ENCODE measurements at regions not wholly inside any gene's neighbourhood (a gene's known extent, or its start where the extent isn't known, plus 50 kb on each side); places are given as distances from the start of the nearest gene placed in this dataset.

- TF ChIP-seq, protein P1, sequence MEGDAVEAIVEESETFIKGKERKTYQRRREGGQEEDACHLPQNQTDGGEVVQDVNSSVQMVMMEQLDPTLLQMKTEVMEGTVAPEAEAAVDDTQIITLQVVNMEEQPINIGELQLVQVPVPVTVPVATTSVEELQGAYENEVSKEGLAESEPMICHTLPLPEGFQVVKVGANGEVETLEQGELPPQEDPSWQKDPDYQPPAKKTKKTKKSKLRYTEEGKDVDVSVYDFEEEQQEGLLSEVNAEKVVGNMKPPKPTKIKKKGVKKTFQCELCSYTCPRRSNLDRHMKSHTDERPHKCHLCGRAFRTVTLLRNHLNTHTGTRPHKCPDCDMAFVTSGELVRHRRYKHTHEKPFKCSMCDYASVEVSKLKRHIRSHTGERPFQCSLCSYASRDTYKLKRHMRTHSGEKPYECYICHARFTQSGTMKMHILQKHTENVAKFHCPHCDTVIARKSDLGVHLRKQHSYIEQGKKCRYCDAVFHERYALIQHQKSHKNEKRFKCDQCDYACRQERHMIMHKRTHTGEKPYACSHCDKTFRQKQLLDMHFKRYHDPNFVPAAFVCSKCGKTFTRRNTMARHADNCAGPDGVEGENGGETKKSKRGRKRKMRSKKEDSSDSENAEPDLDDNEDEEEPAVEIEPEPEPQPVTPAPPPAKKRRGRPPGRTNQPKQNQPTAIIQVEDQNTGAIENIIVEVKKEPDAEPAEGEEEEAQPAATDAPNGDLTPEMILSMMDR (IDR thresholded peaks at IDR 0.05; ENCODE audit: insufficient read depth, low read depth, low read length, missing control alignments) = no peak
- H3K4me3 ChIP-seq (ENCODE audit: low read depth, low read length) = no peak overlapping the region
- DNase-seq (ENCODE audit: low read depth) = no peak
These were observed 651.8 kb downstream of the QKI start for GRCh38 chr6:164066335-164066734.

- no peak for DNase-seq (ENCODE audit: low read depth)
- TF ChIP-seq, protein P1 (IDR thresholded peaks at IDR 0.05; ENCODE audit: insufficient read depth, low read depth, low read length, missing control alignments) = no peak
- no peak overlapping the region for H3K4me3 ChIP-seq (ENCODE audit: low read depth, low read length)
These were observed 648.8 kb downstream of the QKI start for GRCh38 chr6:164063346-164063745.

GRCh38 chr6:164062872-164063271 lies 648.4 kb downstream of the QKI start:
- DNase-seq (ENCODE audit: low read depth) = no peak
- TF ChIP-seq, protein P1 (IDR thresholded peaks at IDR 0.05; ENCODE audit: insufficient read depth, low read depth, low read length, missing control alignments) = no peak
- no peak overlapping the region for H3K4me3 ChIP-seq (ENCODE audit: low read depth, low read length)

GRCh38 chr6:164057876-164058275 lies 643.4 kb downstream of the QKI start:
- TF ChIP-seq, protein P1 (IDR thresholded peaks at IDR 0.05; ENCODE audit: insufficient read depth, low read depth, low read length, missing control alignments) = no peak
- no peak overlapping the region for H3K4me3 ChIP-seq (ENCODE audit: low read depth, low read length)
- no peak for DNase-seq (ENCODE audit: low read depth)

- TF ChIP-seq, protein P1 (IDR thresholded peaks at IDR 0.05; ENCODE audit: insufficient read depth, low read depth, low read length, missing control alignments) = no peak
- H3K4me3 ChIP-seq (ENCODE audit: low read depth, low read length) = no peak overlapping the region
These were observed 636.9 kb downstream of the QKI start for GRCh38 chr6:164051427-164051826.

DNA sequence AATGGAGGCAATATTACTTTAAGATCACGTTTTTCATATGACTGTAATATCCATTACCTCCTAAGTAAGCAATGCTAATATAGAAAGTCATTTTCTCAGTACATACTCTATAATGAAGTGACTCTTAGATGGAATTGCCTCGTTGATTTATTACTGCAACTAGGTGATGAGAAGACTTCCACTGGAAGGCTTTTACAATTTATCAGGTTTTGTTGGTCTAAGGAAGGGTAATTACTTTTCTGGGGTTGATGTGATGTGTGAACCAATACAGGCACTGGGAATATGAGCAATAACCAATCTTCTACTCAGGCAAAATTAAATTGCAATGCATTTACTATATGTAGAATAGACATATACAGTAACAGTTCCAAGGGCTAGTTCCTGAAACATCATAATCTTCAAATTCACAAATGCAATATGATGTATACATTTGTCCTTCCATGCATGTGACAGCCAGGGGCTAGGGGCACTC lies 635.0 kb downstream of the QKI start:
- TF ChIP-seq, protein P1 (IDR thresholded peaks at IDR 0.05; ENCODE audit: insufficient read depth, low read depth, low read length, missing control alignments) = no peak
- DNase-seq (ENCODE audit: low read depth) = no peak

More at GRCh38 chr6:164051427-164051826, 636.9 kb downstream of the QKI start:
- DNase-seq (ENCODE audit: low read depth) = no peak

DNA sequence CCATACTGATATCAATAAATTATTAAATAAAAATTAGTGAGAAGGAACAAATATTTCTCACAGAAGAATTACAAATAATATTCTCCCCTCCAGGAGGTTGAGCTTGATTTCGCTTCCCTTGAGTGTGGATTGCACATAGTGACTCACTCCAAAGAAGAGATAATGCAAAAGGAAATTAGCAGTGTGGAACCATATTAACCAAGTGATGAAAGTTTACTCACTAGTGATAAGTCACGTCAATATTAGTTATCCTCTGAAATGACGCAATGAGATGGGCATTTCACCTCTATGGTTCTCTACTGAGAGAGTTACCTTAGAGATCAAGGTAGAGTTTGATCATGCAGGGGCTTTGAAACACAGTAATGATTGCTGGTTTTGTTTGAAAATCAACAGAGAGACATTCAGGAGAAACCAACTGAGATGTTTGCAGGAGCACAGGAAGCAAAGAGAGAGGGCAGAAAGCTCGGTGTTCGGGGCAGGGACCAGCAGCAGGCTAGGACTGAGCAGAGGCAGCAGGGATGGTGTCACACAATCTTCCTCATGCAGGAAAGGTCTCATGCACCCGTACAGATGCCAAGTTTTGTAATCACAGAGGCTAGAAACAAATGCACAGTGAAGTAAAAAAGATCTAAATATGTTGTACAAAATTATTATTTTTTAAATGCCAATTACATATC lies 634.5 kb downstream of the QKI start:
- no peak overlapping the region for H3K4me3 ChIP-seq (ENCODE audit: low read depth, low read length)
- TF ChIP-seq, protein P1 (IDR thresholded peaks at IDR 0.05; ENCODE audit: insufficient read depth, low read depth, low read length, missing control alignments) = no peak
- DNase-seq (ENCODE audit: low read depth) = no peak

More for the DNA sequence above, 635.0 kb downstream of the QKI start:
- no peak overlapping the region for H3K4me3 ChIP-seq (ENCODE audit: low read depth, low read length)
